WTC11 (cell line): ENCODE measurements at regions not wholly inside any gene's neighbourhood (a gene's known extent, or its start where the extent isn't known, plus 50 kb on each side); places are given as distances from the start of the nearest gene placed in this dataset.
A peak's percentile ranks its signal among the peaks of the same experiment; 100 is the strongest.

Experiments used
- ATAC-seq: fragments of 200-7000 bp; cut with Tn5 transposase; 2 replicates; pipeline ENCODE4 v1.10.0; 2021; ENCODE audit warnings: mild to moderate bottlenecking, moderate library complexity
- CTCF ChIA-PET: fragments of 300-600 bp; sonication (Branson Sonifier 250); formaldehyde crosslinking; loops from one replicate; lab custom pipeline; 2021; ENCODE audit warnings: antibody characterized with exemption; lab: Charles Lee
- POLR2A ChIA-PET: fragments of 350-600 bp; sonication (Branson Sonifier 250); formaldehyde crosslinking; loops from one replicate; lab custom pipeline; 2021; ENCODE audit warnings: antibody characterized with exemption; lab: Charles Lee
- DNase-seq: peaks from one replicate; pipeline ENCODE4 v3.0.0; 2021; ENCODE audit warnings: low spot score
- H3K27ac Mint-ChIP-seq: 2 replicates; pipeline ENCODE4 v1.8.0; 2021; ENCODE audit warnings: mixed read lengths
- H3K27me3 Mint-ChIP-seq: 2 replicates; pipeline ENCODE4 v1.8.0; 2021; ENCODE audit warnings: low read depth, mild to moderate bottlenecking, moderate library complexity, mixed read lengths
- H3K36me3 Mint-ChIP-seq: 2 replicates; pipeline ENCODE4 v1.8.0; 2021; ENCODE audit warnings: mixed read lengths
- H3K4me1 Mint-ChIP-seq: 2 replicates; pipeline ENCODE4 v1.8.0; 2022; ENCODE audit warnings: mixed read lengths
- H3K4me3 Mint-ChIP-seq: 2 replicates; pipeline ENCODE4 v1.8.0; 2021; ENCODE audit warnings: mild to moderate bottlenecking, moderate library complexity, mixed read lengths
- H3K9me3 Mint-ChIP-seq: 2 replicates; pipeline ENCODE4 v1.8.0; 2021; ENCODE audit warnings: mixed read lengths
- AR ChIP-seq: fragments of 250-450 bp; sonication (Bioruptor Pico); IDR thresholded peaks from 2 replicates; pipeline ENCODE4 v1.9.0; 2021; ENCODE audit warnings: mild to moderate bottlenecking
- CREM ChIP-seq: sonication (generic); formaldehyde crosslinking; IDR thresholded peaks from 2 replicates; pipeline ENCODE4 v1.8.1; 2022; ENCODE audit warnings: mild to moderate bottlenecking, missing genetic modification reagents, moderate library complexity
- E2F4 ChIP-seq: sonication (generic); formaldehyde crosslinking; IDR thresholded peaks from 2 replicates; pipeline ENCODE4 v1.8.1; 2022; ENCODE audit warnings: low read depth, mild to moderate bottlenecking, moderate library complexity, missing genetic modification reagents, borderline replicate concordance
- ESRRA ChIP-seq: sonication (generic); formaldehyde crosslinking; IDR thresholded peaks from 2 replicates; pipeline ENCODE4 v1.8.1; 2022; ENCODE audit warnings: mild to moderate bottlenecking, missing genetic modification reagents, borderline replicate concordance
- ETV6 ChIP-seq: sonication (generic); formaldehyde crosslinking; IDR thresholded peaks from 2 replicates; pipeline ENCODE4 v1.8.1; 2022; ENCODE audit warnings: mild to moderate bottlenecking, missing genetic modification reagents
- FOXK1 ChIP-seq: sonication (generic); formaldehyde crosslinking; IDR thresholded peaks from 2 replicates; pipeline ENCODE4 v1.8.0; 2022; ENCODE audit warnings: mild to moderate bottlenecking, moderate library complexity, missing genetic modification reagents
- NFE2L1 ChIP-seq: sonication (generic); formaldehyde crosslinking; IDR thresholded peaks from 2 replicates; pipeline ENCODE4 v1.8.1; 2023; ENCODE audit warnings: missing genetic modification reagents
- NR3C1 ChIP-seq: sonication (generic); formaldehyde crosslinking; conservative IDR thresholded peaks from 2 replicates; pipeline ENCODE4 v1.8.1; 2023; ENCODE audit warnings: low read depth, mild to moderate bottlenecking, missing genetic modification reagents
- ZBTB21 ChIP-seq: sonication (generic); formaldehyde crosslinking; IDR thresholded peaks from 2 replicates; pipeline ENCODE4 v1.8.1; 2023; ENCODE audit warnings: mild to moderate bottlenecking, missing genetic modification reagents, borderline replicate concordance
- ZNF423 ChIP-seq: fragments of 250-450 bp; sonication (Bioruptor Pico); IDR thresholded peaks from 2 replicates; pipeline ENCODE4 v2.1.2; 2022; ENCODE audit warnings: mild to moderate bottlenecking, moderate library complexity
- TF ChIP-seq, protein P1 (sequence below): sonication (generic); formaldehyde crosslinking; IDR thresholded peaks from 2 replicates; pipeline ENCODE4 v1.8.0; 2023; ENCODE audit warnings: mild to moderate bottlenecking, missing genetic modification reagents
- TF ChIP-seq, protein P2 (sequence below): sonication (generic); formaldehyde crosslinking; IDR thresholded peaks from 2 replicates; pipeline ENCODE4 v1.8.0; 2022; ENCODE audit warnings: mild to moderate bottlenecking, missing genetic modification reagents
- TF ChIP-seq, protein P3 (sequence below): fragments of 250-450 bp; sonication (Bioruptor Pico); IDR thresholded peaks from 2 replicates; pipeline ENCODE4 v1.8.0; 2021; ENCODE audit warnings: mild to moderate bottlenecking
- TF ChIP-seq, protein P4 (sequence below): sonication (generic); formaldehyde crosslinking; IDR thresholded peaks from 2 replicates; pipeline ENCODE4 v1.8.1; 2022; ENCODE audit warnings: low read depth, missing genetic modification reagents, borderline replicate concordance

DNA sequence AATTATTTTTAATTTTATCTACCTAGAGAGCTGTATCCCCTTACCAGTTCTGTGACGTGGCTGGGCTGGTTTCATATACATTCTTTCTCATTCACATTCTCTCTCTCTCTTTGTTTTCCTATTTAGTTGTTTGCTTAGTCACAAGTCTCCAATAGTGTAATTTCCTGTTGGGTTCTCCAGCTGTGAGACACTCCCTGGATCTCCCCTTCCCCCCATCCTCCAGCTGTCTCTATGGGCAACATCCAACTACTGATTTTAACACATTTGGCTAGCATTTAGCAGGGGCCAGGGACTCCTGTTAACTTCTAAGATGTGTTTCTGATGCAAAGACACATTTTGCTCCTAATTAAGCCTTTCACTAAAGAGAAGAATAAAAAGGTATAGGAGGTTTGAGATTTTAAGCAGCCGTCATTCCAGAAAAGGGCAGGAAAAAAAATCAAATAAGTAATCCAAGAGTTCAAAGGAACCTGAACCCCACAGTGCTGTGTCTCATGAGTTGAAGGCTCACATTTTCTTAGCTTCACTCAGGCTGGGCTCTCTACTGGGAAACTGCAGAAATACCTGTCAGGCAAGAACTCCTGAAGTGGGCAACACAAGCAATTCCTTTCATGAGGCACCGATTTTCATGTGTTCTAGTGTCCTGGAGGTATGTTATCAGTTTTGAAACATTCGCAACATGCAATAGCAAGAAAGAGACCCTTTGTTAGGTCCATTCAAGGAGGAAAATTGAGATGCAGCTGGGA is 198.7 kb upstream of the C9orf72 start:
- Mint-ChIP-seq H3K9me3 (peaks cover 12% of the 10 kb centered on the region), H3K27ac (no peak overlapping the region), H3K27me3 (no peaks in the 10 kb centered on the region), H3K36me3 (0 out of 2 replicates have a peak, but pooled peaks cover 6% of the 10 kb centered on the region), H3K4me1 (peaks cover 5% of the 10 kb centered on the region; the same call in 1 of the 2 replicates), H3K4me3 (no peak overlapping the region)
- ChIA-PET POLR2A (interaction anchor here (0.6 kb wide), 1 partner anchor 1018 kb away, joined by 5 read pairs; no protein-coding TSS in a partner anchor), CTCF (interaction anchor here (0.6 to 1.5 kb wide), 2 partner anchors 16 to 115 kb away, joined by 3 to 7 read pairs; no protein-coding TSS in a partner anchor)
- peak; percentile 50 for DNase-seq
- ATAC-seq = peak; percentile 94
- 0 out of 2 replicates have a peak, but pooled peaks have one; percentile 23 for TF ChIP-seq ZBTB21
- no peak for TF ChIP-seq NR3C1 (CRISPR knock-in tag)
- TF ChIP-seq, protein P1, sequence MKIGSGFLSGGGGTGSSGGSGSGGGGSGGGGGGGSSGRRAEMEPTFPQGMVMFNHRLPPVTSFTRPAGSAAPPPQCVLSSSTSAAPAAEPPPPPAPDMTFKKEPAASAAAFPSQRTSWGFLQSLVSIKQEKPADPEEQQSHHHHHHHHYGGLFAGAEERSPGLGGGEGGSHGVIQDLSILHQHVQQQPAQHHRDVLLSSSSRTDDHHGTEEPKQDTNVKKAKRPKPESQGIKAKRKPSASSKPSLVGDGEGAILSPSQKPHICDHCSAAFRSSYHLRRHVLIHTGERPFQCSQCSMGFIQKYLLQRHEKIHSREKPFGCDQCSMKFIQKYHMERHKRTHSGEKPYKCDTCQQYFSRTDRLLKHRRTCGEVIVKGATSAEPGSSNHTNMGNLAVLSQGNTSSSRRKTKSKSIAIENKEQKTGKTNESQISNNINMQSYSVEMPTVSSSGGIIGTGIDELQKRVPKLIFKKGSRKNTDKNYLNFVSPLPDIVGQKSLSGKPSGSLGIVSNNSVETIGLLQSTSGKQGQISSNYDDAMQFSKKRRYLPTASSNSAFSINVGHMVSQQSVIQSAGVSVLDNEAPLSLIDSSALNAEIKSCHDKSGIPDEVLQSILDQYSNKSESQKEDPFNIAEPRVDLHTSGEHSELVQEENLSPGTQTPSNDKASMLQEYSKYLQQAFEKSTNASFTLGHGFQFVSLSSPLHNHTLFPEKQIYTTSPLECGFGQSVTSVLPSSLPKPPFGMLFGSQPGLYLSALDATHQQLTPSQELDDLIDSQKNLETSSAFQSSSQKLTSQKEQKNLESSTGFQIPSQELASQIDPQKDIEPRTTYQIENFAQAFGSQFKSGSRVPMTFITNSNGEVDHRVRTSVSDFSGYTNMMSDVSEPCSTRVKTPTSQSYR (CRISPR knock-in tag) = peak; percentile 86; the same call in 1 of the 2 replicates
- TF ChIP-seq ZNF423 = peak; percentile 73
- 0 out of 2 replicates have a peak, but pooled peaks have one; percentile 48 for TF ChIP-seq FOXK1 (CRISPR knock-in tag)
- peak; percentile 27; the same call in 1 of the 2 replicates for TF ChIP-seq ETV6 (CRISPR knock-in tag)
- TF ChIP-seq, protein P2, sequence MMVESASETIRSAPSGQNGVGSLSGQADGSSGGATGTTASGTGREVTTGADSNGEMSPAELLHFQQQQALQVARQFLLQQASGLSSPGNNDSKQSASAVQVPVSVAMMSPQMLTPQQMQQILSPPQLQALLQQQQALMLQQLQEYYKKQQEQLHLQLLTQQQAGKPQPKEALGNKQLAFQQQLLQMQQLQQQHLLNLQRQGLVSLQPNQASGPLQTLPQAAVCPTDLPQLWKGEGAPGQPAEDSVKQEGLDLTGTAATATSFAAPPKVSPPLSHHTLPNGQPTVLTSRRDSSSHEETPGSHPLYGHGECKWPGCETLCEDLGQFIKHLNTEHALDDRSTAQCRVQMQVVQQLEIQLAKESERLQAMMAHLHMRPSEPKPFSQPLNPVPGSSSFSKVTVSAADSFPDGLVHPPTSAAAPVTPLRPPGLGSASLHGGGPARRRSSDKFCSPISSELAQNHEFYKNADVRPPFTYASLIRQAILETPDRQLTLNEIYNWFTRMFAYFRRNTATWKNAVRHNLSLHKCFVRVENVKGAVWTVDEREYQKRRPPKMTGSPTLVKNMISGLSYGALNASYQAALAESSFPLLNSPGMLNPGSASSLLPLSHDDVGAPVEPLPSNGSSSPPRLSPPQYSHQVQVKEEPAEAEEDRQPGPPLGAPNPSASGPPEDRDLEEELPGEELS (CRISPR knock-in tag) = peak; percentile 76; the same call in 1 of the 2 replicates
- TF ChIP-seq ESRRA (CRISPR knock-in tag) = no peak
- TF ChIP-seq, protein P3, sequence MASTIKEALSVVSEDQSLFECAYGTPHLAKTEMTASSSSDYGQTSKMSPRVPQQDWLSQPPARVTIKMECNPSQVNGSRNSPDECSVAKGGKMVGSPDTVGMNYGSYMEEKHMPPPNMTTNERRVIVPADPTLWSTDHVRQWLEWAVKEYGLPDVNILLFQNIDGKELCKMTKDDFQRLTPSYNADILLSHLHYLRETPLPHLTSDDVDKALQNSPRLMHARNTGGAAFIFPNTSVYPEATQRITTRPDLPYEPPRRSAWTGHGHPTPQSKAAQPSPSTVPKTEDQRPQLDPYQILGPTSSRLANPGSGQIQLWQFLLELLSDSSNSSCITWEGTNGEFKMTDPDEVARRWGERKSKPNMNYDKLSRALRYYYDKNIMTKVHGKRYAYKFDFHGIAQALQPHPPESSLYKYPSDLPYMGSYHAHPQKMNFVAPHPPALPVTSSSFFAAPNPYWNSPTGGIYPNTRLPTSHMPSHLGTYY (CRISPR knock-in tag) = no peak
- TF ChIP-seq NFE2L1 (CRISPR knock-in tag) = peak; percentile 82; the same call in 1 of the 2 replicates
- TF ChIP-seq, protein P4, sequence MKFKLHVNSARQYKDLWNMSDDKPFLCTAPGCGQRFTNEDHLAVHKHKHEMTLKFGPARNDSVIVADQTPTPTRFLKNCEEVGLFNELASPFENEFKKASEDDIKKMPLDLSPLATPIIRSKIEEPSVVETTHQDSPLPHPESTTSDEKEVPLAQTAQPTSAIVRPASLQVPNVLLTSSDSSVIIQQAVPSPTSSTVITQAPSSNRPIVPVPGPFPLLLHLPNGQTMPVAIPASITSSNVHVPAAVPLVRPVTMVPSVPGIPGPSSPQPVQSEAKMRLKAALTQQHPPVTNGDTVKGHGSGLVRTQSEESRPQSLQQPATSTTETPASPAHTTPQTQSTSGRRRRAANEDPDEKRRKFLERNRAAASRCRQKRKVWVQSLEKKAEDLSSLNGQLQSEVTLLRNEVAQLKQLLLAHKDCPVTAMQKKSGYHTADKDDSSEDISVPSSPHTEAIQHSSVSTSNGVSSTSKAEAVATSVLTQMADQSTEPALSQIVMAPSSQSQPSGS = no peak
- TF ChIP-seq E2F4 = no peak
- no peak for TF ChIP-seq AR (CRISPR knock-in tag)
- peak; percentile 57; the same call in 1 of the 2 replicates for TF ChIP-seq CREM (CRISPR knock-in tag)
